ENCODE measurements at regions not wholly inside any gene's neighbourhood (a gene's known extent, or its start where the extent isn't known, plus 50 kb on each side); places are given as distances from the start of the nearest gene placed in this dataset.

- no peaks in the 10 kb centered on the region for H3K27me3 ChIP-seq (ENCODE audit: control insufficient read depth, insufficient read depth, low read length)
- TF ChIP-seq POLR2AphosphoS5 (IDR thresholded peaks at IDR 0.05; ENCODE audit: low read depth, low read length) (no peak), REST (IDR thresholded peaks at IDR 0.05; ENCODE audit: insufficient read depth in 1 of 2, low read depth in 2 of 2, low read length in 1 of 2) (no peak), TCF7L2 (IDR thresholded peaks at IDR 0.05; ENCODE audit: low read depth, low read length) (no peak), SIN3A (IDR thresholded peaks at IDR 0.05; ENCODE audit: borderline replicate concordance, insufficient read depth, low read depth, low read length) (no peak)
- TF ChIP-seq, protein P1, sequence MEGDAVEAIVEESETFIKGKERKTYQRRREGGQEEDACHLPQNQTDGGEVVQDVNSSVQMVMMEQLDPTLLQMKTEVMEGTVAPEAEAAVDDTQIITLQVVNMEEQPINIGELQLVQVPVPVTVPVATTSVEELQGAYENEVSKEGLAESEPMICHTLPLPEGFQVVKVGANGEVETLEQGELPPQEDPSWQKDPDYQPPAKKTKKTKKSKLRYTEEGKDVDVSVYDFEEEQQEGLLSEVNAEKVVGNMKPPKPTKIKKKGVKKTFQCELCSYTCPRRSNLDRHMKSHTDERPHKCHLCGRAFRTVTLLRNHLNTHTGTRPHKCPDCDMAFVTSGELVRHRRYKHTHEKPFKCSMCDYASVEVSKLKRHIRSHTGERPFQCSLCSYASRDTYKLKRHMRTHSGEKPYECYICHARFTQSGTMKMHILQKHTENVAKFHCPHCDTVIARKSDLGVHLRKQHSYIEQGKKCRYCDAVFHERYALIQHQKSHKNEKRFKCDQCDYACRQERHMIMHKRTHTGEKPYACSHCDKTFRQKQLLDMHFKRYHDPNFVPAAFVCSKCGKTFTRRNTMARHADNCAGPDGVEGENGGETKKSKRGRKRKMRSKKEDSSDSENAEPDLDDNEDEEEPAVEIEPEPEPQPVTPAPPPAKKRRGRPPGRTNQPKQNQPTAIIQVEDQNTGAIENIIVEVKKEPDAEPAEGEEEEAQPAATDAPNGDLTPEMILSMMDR (IDR thresholded peaks at IDR 0.05), result no peak
- no peaks in the 10 kb centered on the region for H3K36me3 ChIP-seq (ENCODE audit: control insufficient read depth, insufficient read depth, low read length)
- POLR2A ChIA-PET, result interaction anchor here (0.6 kb wide), 1 partner anchor 248 kb away, joined by 3 read pairs; no protein-coding TSS in a partner anchor
- DNase-seq (ENCODE audit: low read depth, low spot score) (no peak), ATAC-seq (no peak)
- CTCF ChIA-PET, result no interaction called here
- in situ Hi-C loops (cut with HindIII; ENCODE audit: low pct_unique_long_range_greater_than_20kb, low sequenced_read_pairs) (no loop called here), intact Hi-C loops (cut with micrococcal nuclease; ENCODE audit: unreplicated experiment) (no loop called here)
- H3K27ac ChIP-seq (ENCODE audit: low read length), result no peak overlapping the region
- BruUV-seq (replicated peaks), result no TSS peak
- H3K4me3 ChIP-seq (ENCODE audit: low read depth in 2 of 2, low read length in 2 of 2), result no peak overlapping the region
- no peaks in the 10 kb centered on the region for H3K9me3 ChIP-seq (ENCODE audit: control insufficient read depth, insufficient read depth, low read depth, low read length)
- H3K4me1 ChIP-seq (ENCODE audit: control insufficient read depth, insufficient read depth, low read length), result no peaks in the 10 kb centered on the region
Measured at GRCh38 chr5:7225826-7226225, 170.1 kb upstream of the ADCY2 start.

DNA sequence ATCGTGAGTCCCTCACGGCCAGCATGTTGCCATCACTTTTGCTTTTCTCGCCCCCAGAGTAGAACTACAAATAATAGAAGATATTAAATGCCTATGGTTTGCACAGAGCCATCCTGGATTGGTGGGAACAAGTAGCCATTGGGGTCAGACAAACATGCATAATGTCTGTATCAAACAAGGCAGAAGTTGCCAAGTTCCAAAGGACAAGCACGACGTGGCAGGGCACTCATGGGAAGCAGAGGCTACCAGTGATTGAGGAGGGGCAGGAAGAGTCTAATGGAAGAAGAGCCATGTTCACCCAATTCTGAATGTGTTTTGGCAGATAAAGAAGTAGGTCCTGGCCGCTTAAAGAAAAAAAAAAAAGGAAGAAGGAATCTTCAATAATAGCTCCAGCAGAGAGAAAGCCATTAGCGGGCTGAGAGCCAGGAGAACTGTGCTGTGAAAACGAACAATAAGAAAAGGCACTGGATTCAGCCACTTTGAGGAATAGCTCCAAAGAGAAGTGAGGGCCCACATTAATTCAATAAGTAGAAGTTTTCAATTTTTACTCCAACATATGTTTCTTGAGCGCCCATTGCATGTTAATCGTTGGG is 153.7 kb upstream of the ADCY2 start:
- CTCF ChIA-PET, result no interaction called here
- no peaks in the 10 kb centered on the region for H3K4me1 ChIP-seq (ENCODE audit: control insufficient read depth, insufficient read depth, low read length)
- in situ Hi-C loops (cut with HindIII; ENCODE audit: low pct_unique_long_range_greater_than_20kb, low sequenced_read_pairs), result no loop called here
- intact Hi-C loops (cut with micrococcal nuclease; ENCODE audit: unreplicated experiment), result no loop called here
- TF ChIP-seq TCF7L2 (IDR thresholded peaks at IDR 0.05; ENCODE audit: low read depth, low read length) (no peak), SIN3A (IDR thresholded peaks at IDR 0.05; ENCODE audit: borderline replicate concordance, insufficient read depth, low read depth, low read length) (no peak), POLR2AphosphoS5 (IDR thresholded peaks at IDR 0.05; ENCODE audit: low read depth, low read length) (no peak), REST (IDR thresholded peaks at IDR 0.05; ENCODE audit: insufficient read depth in 1 of 2, low read depth in 2 of 2, low read length in 1 of 2) (no peak)
- TF ChIP-seq, protein P1 (IDR thresholded peaks at IDR 0.05), result no peak
- POLR2A ChIA-PET, result interaction anchor here (0.6 kb wide), 1 partner anchor 1109 kb away, joined by 5 read pairs; no protein-coding TSS in a partner anchor
- no peak overlapping the region for H3K27ac ChIP-seq (ENCODE audit: low read length)
- BruUV-seq (replicated peaks), result no TSS peak
- no peaks in the 10 kb centered on the region for H3K27me3 ChIP-seq (ENCODE audit: control insufficient read depth, insufficient read depth, low read length)
- no peaks in the 10 kb centered on the region for H3K36me3 ChIP-seq (ENCODE audit: control insufficient read depth, insufficient read depth, low read length)
- H3K9me3 ChIP-seq (ENCODE audit: control insufficient read depth, insufficient read depth, low read depth, low read length), result no peaks in the 10 kb centered on the region
- ATAC-seq, result no peak
- H3K4me3 ChIP-seq (ENCODE audit: low read depth in 2 of 2, low read length in 2 of 2), result no peak overlapping the region
- no peak for DNase-seq (ENCODE audit: low read depth, low spot score)

Measured in Panc1 (cell line).